HCT116 (cell line): ENCODE measurements at regions not wholly inside any gene's neighbourhood (a gene's known extent, or its start where the extent isn't known, plus 50 kb on each side); places are given as distances from the start of the nearest gene placed in this dataset.

Experiments used
- ATAC-seq: fragments of 200-7000 bp; cut with Tn5 transposase; 2 replicates; pipeline ENCODE4 v1.9.1; 2020; ENCODE audit warnings: mild to moderate bottlenecking, moderate library complexity
- BruUV-seq: library from RNA; stranded (reverse); fragments of 400-500 nt; replicated peaks from 2 replicates; lab custom pipeline; 2021; lab: Mats Ljungman, UMichigan
- CTCF ChIA-PET: fragments of 300-600 bp; sonication (Branson Sonifier 250); formaldehyde crosslinking; loops from one replicate; lab custom pipeline; 2021; ENCODE audit warnings: antibody characterized with exemption; lab: Charles Lee
- POLR2A ChIA-PET: fragments of 300-600, 350-600 bp; sonication (Branson Sonifier 250); formaldehyde crosslinking; loops from one replicate; lab custom pipeline; 2021; ENCODE audit warnings: antibody characterized with exemption; lab: Charles Lee
- RAD21 ChIA-PET, 2 experiments: fragments of 300-600 bp; sonication (Branson Sonifier 250); formaldehyde crosslinking; loops; one replicate each; lab custom pipeline; 2023; ENCODE audit warnings: low total read pairs in 2 of 2; ENCODE audit not compliant: uncharacterized antibody in 2 of 2, unreplicated experiment in 2 of 2, low non-redundant PET in 1 of 2; lab: Charles Lee
- DNase-seq: peaks from one replicate; pipeline ENCODE4 v3.0.0-alpha.2; 2010; ENCODE audit warnings: low read depth, low spot score
- H2AFZ ChIP-seq: fragments of 200-600 bp; shearing (Covaris generic), sonication (generic); 2 replicates; pipeline ENCODE4 v1.6.1; 2017; ENCODE audit warnings: low read depth, mixed run types, mixed read lengths, antibody characterized with exemption, low read length; ENCODE audit not compliant: poor library complexity, severe bottlenecking
- H3K27ac ChIP-seq: 2 replicates; pipeline ENCODE4 v1.5.1; 2012; ENCODE audit warnings: low read depth, low read length
- H3K27me3 ChIP-seq: fragments of 200-600 bp; sonication (generic); 2 replicates; pipeline ENCODE4 v1.6.1; 2016; ENCODE audit warnings: mixed run types, low read length, mixed read lengths; ENCODE audit not compliant: insufficient read depth
- H3K36me3 ChIP-seq, 2 experiments: fragments of 200-500 bp in 1 of 2; fragments of 200-600 bp in 1 of 2; sonication (Bioruptor generic) in 1 of 2; sonication (generic) in 1 of 2; 2 replicates each; pipeline versions ENCODE4 v1.5.1 to v1.6.1; 2014 to 2016; ENCODE audit warnings: low read length in 2 of 2, inconsistent platforms in 1 of 2, mixed read lengths in 1 of 2, mixed run types in 1 of 2; ENCODE audit not compliant: insufficient read depth in 2 of 2, control insufficient read depth in 1 of 2
- H3K4me1 ChIP-seq, 2 experiments: fragments of 200-600 bp in 1 of 2; sonication (generic) in 1 of 2; 2 replicates each; pipeline versions ENCODE4 v1.5.1 to v1.6.1; 2012 to 2017; ENCODE audit warnings: low read length in 2 of 2, inconsistent platforms in 1 of 2, mild to moderate bottlenecking in 1 of 2, mixed read lengths in 1 of 2, mixed run types in 1 of 2, moderate library complexity in 1 of 2; ENCODE audit not compliant: insufficient read depth in 2 of 2, control insufficient read depth in 1 of 2
- H3K4me2 ChIP-seq: fragments of 200-600 bp; sonication (generic); 2 replicates; pipeline ENCODE4 v1.6.1; 2017; ENCODE audit warnings: mixed run types, low read length, mixed read lengths
- H3K4me3 ChIP-seq, 2 experiments: fragments of 200-600 bp in 1 of 2; sonication (generic) in 1 of 2; replicated peaks in 1 of 2; 2 replicates each; pipeline ENCODE4 v1.5.1; 2011 to 2016; ENCODE audit warnings: low read length in 2 of 2, control low read depth in 1 of 2, low read depth in 1 of 2, mild to moderate bottlenecking in 1 of 2, mixed read lengths in 1 of 2, mixed run types in 1 of 2
- H3K79me2 ChIP-seq: fragments of 200-600 bp; sonication (generic); 2 replicates; pipeline ENCODE4 v1.6.1; 2017; ENCODE audit warnings: mild to moderate bottlenecking, mixed run types, low read length, moderate library complexity, mixed read lengths; ENCODE audit not compliant: insufficient read depth
- H3K9ac ChIP-seq: fragments of 200-600 bp; sonication (generic); 2 replicates; pipeline ENCODE4 v1.6.1; 2016; ENCODE audit warnings: low read length, mixed read lengths
- H3K9me2 ChIP-seq: fragments of 200-600 bp; sonication (generic), shearing (Covaris generic); 2 replicates; pipeline ENCODE4 v1.6.1; 2017; ENCODE audit warnings: mixed run types, mild to moderate bottlenecking, moderate library complexity; ENCODE audit not compliant: insufficient read depth
- H3K9me3 ChIP-seq, 2 experiments: fragments of 200-500 bp in 1 of 2; fragments of 200-600 bp in 1 of 2; sonication (Bioruptor generic) in 1 of 2; sonication (generic) in 1 of 2; 2 replicates each; pipeline ENCODE4 v1.6.1; 2014 to 2017; ENCODE audit warnings: low read length in 2 of 2, mixed read lengths in 2 of 2, inconsistent platforms in 1 of 2, low read depth in 1 of 2, mild to moderate bottlenecking in 1 of 2, mixed run types in 1 of 2, moderate library complexity in 1 of 2; ENCODE audit not compliant: control insufficient read depth in 1 of 2, insufficient read depth in 1 of 2
- H4K20me1 ChIP-seq: fragments of 200-600 bp; sonication (generic), shearing (Covaris generic); 2 replicates; pipeline ENCODE4 v1.6.1; 2017; ENCODE audit warnings: mixed run types, mild to moderate bottlenecking, moderate library complexity; ENCODE audit not compliant: insufficient read depth
- CBX3 ChIP-seq: IDR thresholded peaks from 2 replicates; pipeline ENCODE4 v1.6.1; 2012; ENCODE audit warnings: low read depth
- EGR1 ChIP-seq: IDR thresholded peaks from 2 replicates; pipeline ENCODE4 v1.6.1; 2012; ENCODE audit warnings: low read depth
- ELF1 ChIP-seq: IDR thresholded peaks from 2 replicates; pipeline ENCODE4 v1.6.1; 2012; ENCODE audit warnings: low read depth, borderline replicate concordance
- EZH2 ChIP-seq: fragments of 200-600 bp; sonication (generic); IDR thresholded peaks from 2 replicates; pipeline ENCODE4 v1.6.1; 2017; ENCODE audit warnings: antibody characterized with exemption, mixed run types
- EZH2phosphoT487 ChIP-seq: fragments of 200-600 bp; IDR thresholded peaks from 2 replicates; pipeline ENCODE4 v1.6.1; 2018; ENCODE audit warnings: antibody characterized with exemption, borderline replicate concordance
- JUND ChIP-seq: IDR thresholded peaks from 2 replicates; pipeline ENCODE4 v1.6.1; 2012
- MAX ChIP-seq: IDR thresholded peaks from 2 replicates; pipeline ENCODE4 v1.6.1; 2012
- POLR2A ChIP-seq: IDR thresholded peaks from 2 replicates; pipeline ENCODE4 v1.7.0; 2011; ENCODE audit warnings: borderline replicate concordance; ENCODE audit not compliant: insufficient read depth, insufficient read length; ENCODE audit errors: extremely low read depth
- RAD21 ChIP-seq: IDR thresholded peaks from 2 replicates; pipeline ENCODE4 v1.6.1; 2012; ENCODE audit warnings: low read depth, mild to moderate bottlenecking
- REST ChIP-seq: IDR thresholded peaks from 2 replicates; pipeline ENCODE4 v1.6.1; 2012; ENCODE audit warnings: low read depth
- SIN3A ChIP-seq: IDR thresholded peaks from 2 replicates; pipeline ENCODE4 v1.6.1; 2012; ENCODE audit warnings: low read depth
- SRF ChIP-seq: IDR thresholded peaks from 2 replicates; pipeline ENCODE4 v1.6.1; 2012; ENCODE audit warnings: low read depth
- TCF7L2 ChIP-seq: IDR thresholded peaks from 2 replicates; pipeline ENCODE4 v1.7.0; 2011; ENCODE audit warnings: borderline replicate concordance, inconsistent platforms; ENCODE audit not compliant: insufficient read depth, insufficient read length; ENCODE audit errors: extremely low read depth
- ZFX ChIP-seq: fragments of 450-650 bp; IDR thresholded peaks from 2 replicates; pipeline ENCODE4 v1.6.1; 2017
- ZNF274 ChIP-seq: fragments of 200-500 bp; sonication (Bioruptor generic); IDR thresholded peaks from 2 replicates; pipeline ENCODE4 v1.6.1; 2014; ENCODE audit warnings: mild to moderate bottlenecking, low read depth, low read length, inconsistent platforms
- intact Hi-C: fragments of 100-400 bp; cut with micrococcal nuclease; formaldehyde crosslinking; loops from 2 replicates; pipeline ENCODE4 v1.10.0; 2022

- peaks cover 14 to 18% of the 10 kb centered on the region in 2 experiments; a peak in 2 of 4 replicates for H3K9me3 ChIP-seq
- no peaks in the 10 kb centered on the region for H3K9me2 ChIP-seq
- POLR2A ChIA-PET, result no interaction called here
- H3K27me3 ChIP-seq, result no peaks in the 10 kb centered on the region
- DNase-seq, result no peak
- H3K9ac ChIP-seq, result no peak overlapping the region
- no peaks in the 10 kb centered on the region for H3K4me1 ChIP-seq
- CTCF ChIA-PET, result no interaction called here
- no peak for TF ChIP-seq TCF7L2
- TF ChIP-seq, all 23 proteins: peak for 0
- Histone ChIP-seq H3K4me3 (no peak overlapping the region), H3K27ac (no peak overlapping the region), H2AFZ (no peak overlapping the region), H3K4me2 (no peak overlapping the region), H4K20me1 (no peaks in the 10 kb centered on the region), H3K79me2 (no peaks in the 10 kb centered on the region), H3K36me3 (no peaks in the 10 kb centered on the region)
- no TSS peak for BruUV-seq
- no peak for ATAC-seq
- intact Hi-C loops, result no loop called here
- RAD21 ChIA-PET, result no interaction called here
Observed at GRCh38 chr11:90704510-90704909, 481.7 kb upstream of the CHORDC1 start.

GRCh38 chr11:90701716-90702115 is 478.9 kb upstream of the CHORDC1 start:
- H3K9me2 ChIP-seq, result no peaks in the 10 kb centered on the region
- no peak overlapping the region for H3K4me2 ChIP-seq
- DNase-seq (no peak), ATAC-seq (no peak)
- peaks cover 11 to 12% of the 10 kb centered on the region in 2 experiments; a peak in 2 of 4 replicates for H3K9me3 ChIP-seq
- no peak overlapping the region for H3K9ac ChIP-seq
- POLR2A ChIA-PET, result no interaction called here
- RAD21 ChIA-PET, result no interaction called here
- H3K4me1 ChIP-seq, result no peaks in the 10 kb centered on the region
- CTCF ChIA-PET, result no interaction called here
- no peak overlapping the region for H3K27ac ChIP-seq
- no peaks in the 10 kb centered on the region for H4K20me1 ChIP-seq
- no peak for TF ChIP-seq EZH2
- TF ChIP-seq ELF1, result no peak
- TF ChIP-seq JUND, result no peak
- TF ChIP-seq RAD21, result no peak
- TF ChIP-seq SIN3A, result no peak
- no peak for TF ChIP-seq ZFX
- TF ChIP-seq EGR1, result no peak
- TF ChIP-seq MAX, result no peak
- TF ChIP-seq EZH2phosphoT487, result no peak
- no peak for TF ChIP-seq POLR2A
- no peak for TF ChIP-seq REST
- TF ChIP-seq CBX3, result no peak
- no peak for TF ChIP-seq ZNF274
- TF ChIP-seq TCF7L2, result no peak
- no peak for TF ChIP-seq SRF
- H3K4me3 ChIP-seq, result no peak overlapping the region
- no peaks in the 10 kb centered on the region for H3K36me3 ChIP-seq
- BruUV-seq, result no TSS peak
- H2AFZ ChIP-seq, result no peak overlapping the region
- no peaks in the 10 kb centered on the region for H3K27me3 ChIP-seq
- intact Hi-C loops, result no loop called here
- H3K79me2 ChIP-seq, result no peaks in the 10 kb centered on the region
